ELR (cell line): ENCODE measurements at regions not wholly inside any gene's neighbourhood (a gene's known extent, or its start where the extent isn't known, plus 50 kb on each side); places are given as distances from the start of the nearest gene placed in this dataset.

Experiments used
- DNase-seq: peaks from one replicate; pipeline ENCODE4 v3.0.0-alpha.2; 2015; ENCODE audit warnings: low read depth

DNA sequence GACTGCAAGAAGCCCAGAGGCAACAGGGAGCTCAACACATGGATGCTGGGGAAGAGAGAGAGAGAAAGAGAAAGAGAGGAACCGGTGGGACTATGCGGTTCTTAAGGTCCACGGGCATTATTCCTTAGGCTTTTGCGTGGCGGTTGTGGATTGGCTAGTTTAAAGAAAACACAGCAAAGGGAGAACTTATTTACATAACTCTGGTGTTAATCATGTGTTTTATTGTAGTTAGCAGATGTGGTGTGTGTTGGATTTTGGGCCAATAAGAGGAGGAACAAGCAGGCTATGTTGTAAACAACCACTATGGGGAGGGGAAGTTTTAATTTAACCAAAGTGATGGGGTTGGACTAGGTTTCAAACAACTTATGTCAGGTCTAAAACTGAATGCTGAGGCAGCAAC is 275.3 kb upstream of the KLF12 start:
- no peak for DNase-seq

DNA sequence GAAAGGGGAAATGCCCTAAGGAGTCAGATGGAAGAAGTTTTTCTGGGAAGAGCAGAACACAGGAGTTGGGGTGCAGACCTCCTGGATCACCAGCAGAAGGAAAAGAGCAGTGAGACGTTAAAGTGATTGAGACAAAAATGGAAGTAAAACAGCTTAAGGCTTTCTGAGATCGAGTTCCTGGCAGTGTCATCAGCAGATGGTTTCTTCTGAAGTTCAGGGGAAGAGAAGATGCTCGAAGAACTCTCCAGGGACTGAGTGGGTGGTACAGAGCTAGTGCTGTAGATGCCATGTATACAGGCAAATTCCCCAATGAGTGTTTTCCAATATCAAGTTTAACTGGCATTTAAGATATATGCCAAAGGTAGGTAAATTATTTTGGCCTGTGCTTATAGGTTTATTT is 272.2 kb upstream of the KLF12 start:
- no peak for DNase-seq

DNA sequence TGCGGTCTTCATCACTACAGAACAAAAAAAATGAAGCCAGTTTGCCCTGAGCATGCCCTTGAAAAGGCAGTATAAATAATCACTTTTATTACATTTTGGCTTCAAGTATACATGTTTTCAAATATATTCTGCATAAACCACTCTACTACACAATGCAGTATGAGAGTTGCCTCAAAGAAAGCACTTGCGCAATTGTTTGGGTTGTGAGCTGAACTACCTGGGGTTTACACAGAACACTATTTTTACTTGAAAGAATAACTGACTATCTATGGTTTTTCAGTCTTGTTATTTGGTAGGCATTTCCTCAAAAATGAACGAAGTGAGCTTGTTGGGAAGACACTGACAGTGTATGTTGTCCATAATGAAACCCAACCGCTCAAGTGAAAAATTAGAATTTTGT is 264.4 kb upstream of the KLF12 start:
- no peak for DNase-seq

DNA sequence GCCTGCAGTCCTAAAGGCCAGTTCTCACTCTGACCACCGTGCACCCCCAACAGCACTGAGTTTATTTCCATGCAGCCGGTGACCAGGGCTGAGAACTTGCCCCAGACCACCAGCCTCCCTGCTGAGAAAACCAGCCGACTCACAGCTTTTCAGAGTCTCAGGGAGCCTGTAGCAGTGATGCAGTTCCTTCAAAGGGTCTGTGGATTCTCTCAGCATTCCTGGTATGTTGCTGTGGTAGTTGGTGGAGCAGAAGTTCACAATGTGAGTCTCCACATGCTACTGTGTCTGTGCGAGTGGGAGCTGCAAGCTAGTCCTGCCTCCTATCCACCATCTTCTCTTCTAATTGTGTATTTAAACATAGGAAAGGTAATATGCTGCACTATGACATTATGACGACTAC is 254.9 kb upstream of the KLF12 start:
- no peak for DNase-seq

DNA sequence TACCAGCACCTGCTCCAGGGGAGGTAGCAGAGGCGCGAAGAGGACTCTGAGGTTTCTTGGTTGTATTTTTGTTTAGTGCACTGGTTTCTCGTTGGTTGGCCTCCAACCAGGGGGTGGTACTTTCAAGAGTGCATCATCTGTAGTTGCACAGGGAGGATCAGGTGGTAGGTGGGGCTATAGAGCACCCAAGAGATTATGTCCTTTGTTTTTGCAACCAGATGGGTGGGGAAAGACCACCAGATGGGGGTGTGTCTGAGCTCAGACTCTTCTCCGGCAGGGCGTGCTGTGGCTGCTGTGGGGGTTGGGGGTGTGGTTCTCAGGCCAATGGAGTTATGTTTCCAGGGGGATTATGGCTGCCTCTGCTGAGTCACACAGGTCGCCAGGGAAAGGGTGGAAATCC is 254.4 kb upstream of the KLF12 start:
- DNase-seq = no peak

DNA sequence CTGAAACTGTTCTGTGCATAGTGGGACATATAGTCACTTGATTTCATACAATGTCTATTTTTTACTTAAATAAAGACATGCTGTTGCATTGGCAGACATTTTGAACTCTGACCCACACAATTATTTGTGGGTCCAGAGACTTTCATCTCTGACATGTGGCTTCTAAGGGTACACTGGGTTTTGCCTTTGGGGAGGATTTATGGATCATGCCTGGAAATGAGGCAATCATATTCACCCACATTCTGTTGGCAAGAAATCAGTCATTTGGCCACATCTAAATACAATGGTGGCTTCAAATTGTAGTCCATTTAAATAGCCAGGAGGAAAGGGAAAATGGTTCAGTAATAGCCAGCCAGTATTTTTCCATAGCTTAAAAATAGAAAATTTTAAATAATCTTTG is 238.3 kb upstream of the KLF12 start:
- no peak for DNase-seq

DNA sequence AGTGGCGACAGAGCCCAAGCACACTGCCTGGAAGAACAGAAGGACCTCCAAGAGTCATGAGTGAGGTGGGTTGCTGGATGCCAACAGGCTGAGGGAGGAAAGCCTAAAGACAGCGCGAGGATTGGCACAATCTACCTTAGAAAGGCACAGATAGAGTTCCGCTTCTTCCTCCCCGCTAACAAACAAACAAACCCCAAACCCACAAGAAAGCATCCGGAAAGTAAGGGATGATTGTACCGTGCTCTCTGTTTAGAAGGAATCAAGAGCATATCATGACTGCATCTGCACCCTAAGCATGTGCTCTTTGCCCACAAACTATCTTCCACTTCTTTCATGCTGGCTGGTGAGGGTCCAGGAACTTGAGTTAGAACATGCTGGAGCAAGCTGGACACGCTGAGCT is 233.0 kb upstream of the KLF12 start:
- no peak for DNase-seq

DNA sequence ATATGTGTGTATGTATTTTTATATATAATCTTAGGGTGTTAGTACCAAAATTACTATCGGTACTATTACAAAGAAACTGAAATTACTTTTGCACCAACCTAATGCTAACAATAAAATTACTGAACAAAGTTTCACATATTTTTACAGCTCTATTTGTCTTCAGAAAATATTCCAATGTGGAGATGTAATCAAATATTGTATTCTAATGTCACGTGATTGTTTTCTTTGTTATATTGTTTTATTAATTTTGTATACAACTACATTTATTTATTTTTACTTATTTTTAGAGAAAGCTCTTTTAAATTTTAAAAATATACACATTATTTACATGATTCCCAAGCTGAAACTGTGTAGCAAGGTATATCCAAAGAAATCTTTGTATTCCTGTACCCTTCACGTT is 227.1 kb upstream of the KLF12 start:
- no peak for DNase-seq

DNA sequence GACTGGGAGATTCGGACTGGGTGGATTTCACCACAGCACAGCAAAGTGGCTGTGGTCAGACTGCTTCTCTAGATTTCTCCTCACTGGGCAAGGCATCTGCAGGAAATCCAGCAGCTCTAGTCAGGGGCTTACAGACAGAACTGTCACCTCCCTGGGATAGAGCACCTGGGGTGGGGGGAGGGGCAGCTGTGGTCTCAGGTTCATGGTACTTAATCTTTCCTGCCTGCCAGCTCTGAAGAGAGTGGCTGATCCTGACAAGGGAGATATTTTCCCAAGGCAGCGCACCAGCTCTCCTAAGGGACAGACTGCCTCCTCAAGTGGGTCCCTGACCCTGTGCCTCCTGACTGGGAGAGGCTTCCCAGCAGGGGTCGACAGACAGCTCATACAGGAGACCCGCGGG is 212.8 kb upstream of the KLF12 start:
- DNase-seq = no peak

DNA sequence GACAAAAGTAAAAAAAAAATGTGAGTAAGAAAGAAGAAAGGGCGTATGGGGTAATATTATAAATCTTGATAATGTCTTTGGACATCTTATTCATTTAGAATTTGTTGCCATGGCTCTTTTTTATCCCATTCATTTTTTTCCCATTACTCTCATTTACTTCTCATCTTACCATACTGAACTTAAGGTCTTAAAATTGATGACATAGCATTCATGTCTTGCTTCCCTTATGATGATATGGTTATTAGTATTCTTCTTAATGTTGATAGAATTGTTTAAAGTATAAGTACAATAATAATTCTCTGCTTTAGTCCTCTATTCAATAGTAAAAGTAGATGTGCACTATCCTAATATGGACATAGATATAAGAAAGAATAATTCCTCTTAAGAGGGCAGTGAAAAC is 204.1 kb upstream of the KLF12 start:
- DNase-seq = no peak

DNA sequence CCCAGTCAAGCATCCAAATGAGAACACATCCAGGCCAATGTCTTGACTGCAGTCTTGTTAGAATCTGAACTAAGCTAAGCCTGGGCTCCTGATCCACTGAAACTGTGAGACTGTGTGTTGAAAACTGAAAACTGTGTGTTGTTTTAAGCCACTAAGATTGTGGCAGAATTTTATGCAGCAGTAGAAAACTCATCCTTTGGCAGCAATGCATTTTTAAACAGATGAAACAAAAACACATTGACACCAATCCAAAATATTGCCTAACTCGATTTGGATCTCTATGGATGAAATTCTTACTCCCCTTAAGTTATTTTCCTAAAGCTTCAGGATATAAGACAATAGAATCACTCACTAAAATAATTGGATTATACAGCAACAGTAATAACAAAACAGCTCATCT is 202.3 kb upstream of the KLF12 start:
- DNase-seq = no peak

DNA sequence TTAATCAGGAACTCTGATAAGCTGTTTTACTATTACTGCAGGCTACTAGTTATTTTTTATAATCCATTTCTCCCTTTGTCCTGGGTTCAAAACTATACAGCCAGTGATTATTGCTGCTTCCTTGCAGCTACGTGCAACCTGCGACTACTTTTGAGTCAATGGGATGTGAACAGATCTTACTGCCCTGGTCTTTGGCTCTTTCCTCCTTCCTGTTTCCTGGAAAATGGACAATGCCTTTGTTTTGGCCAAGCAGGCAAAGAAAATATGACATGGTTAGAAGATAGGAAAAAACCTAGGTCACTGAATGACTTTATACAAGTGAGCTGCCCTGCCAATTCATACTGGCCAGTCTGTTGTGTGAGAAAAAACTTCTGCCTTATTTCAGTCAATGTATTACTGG is 201.2 kb upstream of the KLF12 start:
- DNase-seq = no peak

DNA sequence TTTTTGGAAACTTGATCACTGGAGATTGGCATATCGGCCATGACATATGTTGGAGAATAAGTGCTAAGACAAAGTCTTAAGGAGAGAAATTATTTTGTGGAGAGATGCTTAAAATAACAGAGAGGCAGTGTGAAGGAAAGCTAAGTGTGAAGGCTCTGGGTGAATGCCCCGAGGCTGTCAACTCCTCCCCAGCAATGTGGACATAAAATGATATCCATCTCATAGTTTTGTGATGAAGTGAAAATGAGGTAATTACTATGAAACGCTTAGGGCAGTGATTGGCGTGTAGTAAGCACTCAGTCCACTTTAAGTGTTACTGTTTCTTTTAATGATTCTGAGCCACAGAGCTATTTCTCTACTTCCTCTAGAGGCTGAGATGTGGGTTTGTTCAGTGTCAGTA is 195.8 kb upstream of the KLF12 start:
- DNase-seq = no peak

DNA sequence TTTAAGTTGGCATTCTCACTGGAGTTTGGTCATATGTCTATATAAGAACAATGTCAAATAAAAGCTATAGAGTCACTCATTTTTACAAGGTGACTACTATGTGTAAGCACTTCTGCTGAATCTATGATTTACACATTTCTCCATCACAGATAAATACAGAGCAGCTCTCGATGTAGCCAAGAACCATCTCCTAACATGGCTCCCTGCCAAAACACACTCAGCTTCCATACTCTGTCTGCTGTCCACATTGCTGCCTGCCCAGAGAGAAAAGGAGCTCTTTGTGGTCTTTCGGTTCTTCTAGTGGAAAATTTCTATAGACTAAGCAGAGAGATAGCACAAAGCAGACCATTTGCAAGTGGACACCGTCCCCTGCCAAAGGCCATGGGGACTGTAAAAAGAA is 190.9 kb upstream of the KLF12 start:
- peak; percentile 50 for DNase-seq

DNA sequence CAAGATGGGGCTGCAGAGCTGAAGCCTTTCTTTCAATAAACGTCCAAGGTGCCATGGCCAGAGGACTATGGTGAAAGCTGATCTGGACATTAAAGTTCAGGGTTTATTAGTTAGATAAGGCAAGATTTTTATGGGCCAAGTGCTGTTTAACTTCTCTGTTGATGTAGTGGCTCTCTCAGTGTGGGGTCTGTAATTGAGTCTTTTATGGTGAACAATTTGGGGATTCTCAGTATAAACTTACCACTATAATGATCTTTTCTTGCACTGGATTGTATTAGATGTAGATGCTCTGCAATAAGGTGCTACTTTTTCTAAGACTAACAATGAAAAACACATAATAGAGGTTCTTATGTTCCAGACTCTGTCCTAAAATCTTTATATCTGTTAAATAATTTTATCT is 190.1 kb upstream of the KLF12 start:
- DNase-seq = no peak

DNA sequence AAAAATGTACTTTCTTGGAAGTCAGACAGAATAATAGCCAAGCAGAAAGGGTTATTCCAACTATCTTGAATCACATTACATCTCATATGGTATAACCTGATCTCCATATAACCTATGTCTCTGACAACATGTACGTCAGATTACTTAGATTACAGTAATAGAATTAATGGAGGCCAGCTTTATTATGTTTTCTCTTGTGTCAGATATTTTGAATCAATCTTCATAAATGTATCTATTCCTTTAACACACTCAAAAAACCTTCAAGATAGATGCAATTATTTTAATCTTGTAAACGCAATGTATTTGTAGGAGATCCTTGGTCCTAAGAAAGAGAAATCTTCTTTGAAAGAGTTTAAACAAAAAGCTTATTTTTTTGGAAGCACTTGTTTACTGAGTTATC is 188.4 kb upstream of the KLF12 start:
- no peak for DNase-seq

DNA sequence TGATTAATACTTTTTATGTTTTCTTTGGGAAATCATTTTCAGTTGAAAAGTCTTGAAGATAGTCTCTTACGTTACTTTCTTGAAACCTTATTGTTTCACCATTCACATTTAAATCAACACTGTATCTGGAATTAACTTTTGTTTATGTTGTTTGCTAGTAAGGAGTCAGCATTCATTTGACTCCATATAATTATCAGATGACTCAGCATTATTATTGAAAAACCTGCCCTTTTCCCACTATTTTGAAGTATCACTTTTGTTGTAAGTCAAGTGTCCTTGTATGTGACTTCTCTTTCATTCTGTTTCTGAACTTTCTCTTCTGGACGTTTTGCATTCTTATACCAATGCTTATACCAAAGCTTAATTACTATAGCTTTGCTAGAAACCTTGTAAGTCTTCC is 186.1 kb upstream of the KLF12 start:
- DNase-seq = no peak

DNA sequence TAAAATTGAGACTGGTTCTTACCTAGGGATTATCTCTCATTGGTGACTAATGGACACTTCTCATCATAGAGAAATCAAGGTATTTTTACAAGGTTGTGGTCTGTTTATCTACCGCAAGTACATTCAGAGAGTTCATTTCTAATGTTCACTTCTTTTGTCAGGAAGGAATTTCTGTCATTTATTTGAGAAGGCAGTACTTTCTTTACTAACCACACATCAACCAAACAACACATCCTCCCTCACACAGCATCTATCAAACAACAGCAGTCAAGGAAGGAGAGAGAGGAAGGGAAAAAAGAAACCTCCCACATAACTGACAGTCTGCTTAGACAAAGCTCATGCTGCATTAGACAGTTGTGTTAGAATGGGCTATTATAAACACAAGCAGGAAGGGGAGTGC is 182.3 kb upstream of the KLF12 start:
- peak; percentile 3 for DNase-seq

DNA sequence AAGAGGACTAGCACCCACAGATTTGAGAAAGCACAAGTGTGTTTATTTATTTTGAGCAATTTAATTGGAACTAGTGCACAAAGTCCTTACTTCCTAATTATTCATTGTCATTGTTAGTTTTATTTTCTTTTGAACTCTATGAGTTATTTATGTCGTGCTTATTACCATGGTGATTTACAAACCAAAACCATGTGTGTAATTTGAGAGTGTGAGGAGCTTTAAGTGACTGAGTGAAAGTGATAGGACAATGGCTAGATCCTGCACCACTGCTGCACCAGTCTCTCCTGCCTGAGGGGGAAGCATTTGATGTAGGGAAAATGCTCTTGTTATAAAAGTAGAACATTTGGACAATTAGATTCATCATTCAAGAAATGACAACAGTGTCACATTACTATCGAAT is 172.3 kb upstream of the KLF12 start:
- DNase-seq = no peak

DNA sequence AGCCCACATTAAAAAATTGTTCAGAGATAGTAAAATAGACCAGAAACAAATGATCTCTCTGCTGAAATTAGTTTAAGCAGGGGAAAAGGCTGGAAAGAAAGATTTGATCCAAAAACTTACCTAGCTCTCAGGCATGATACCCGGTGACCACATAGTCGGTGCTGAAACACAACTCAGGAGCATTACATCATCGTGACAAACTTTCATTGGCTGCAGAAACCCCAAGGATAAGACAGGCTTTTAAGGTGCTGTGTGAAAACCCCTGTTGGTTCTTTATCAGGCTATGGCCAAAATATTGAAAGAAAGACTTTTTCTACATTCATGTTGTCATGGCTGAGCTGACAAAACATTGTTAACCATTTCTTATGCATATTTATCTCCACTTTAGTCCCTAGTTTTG is 171.7 kb upstream of the KLF12 start:
- DNase-seq = no peak

DNA sequence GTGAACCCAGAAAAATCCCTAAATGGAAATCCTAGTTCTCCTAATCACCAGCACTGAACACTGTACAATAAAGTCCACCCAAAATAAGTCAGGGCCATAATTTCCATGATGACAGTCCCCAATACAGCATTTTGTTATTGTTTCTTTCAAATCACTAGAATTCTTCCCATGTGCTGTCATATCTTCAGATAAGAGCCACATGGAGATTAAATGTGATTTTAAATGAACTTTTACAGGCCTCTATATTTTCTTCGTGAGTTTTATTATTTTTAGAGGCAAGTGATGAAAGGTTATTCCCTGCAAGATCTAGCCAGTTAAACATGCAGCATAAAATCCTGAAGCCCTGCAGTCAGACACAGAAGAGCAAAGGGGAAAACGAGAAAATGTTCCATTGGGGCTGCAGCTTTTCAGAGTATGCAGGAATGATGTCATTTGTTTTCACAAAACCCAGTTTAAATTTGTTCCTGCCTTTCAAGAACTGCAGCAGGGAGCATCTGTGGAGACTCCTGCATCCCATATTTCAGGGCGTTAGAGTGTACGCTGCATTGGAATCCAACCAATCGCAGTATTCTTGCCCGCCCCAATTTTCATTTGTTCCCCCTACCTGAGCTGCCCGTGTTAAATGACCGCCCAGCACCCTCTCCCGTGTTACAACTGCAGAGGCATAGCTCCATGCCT is 167.2 kb upstream of the KLF12 start:
- DNase-seq = no peak

DNA sequence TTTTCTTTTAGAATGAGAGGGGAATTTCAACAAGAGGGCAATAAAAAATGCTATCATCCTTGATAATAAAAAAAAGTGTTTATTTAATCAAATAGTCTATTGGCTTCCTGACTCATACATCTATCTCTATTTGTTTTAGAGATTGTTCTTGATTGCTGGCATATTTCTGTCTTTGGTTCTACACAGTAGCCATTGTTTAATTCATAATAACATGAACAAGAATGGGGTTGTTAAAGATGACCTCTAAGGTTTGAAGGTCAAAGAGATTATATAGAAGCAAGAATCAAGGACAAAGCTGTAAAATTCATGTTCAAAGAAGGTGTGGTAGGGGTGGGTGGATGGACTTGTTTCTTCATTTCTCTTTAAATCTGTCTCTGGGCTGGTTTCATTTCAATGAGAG is 166.0 kb upstream of the KLF12 start:
- no peak for DNase-seq

DNA sequence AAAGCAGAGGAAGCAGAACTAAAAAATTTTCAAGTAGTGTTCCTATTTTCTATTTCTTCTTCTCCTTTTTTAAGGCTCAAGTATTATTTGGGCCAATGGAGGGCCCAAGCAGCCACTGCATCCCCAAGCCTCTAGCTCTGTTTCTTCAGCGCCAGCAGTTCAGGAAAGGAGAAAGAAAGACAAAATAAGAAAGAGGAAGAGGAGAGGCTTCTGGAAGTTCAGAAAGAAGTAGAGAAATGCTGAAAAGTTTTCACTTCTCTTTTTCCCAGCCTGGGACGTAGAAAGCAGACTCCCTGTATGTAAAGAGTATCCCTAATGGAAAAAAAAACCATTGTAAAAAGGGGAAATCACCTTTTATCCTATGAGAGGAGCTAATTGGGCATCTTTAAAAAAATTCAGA is 165.5 kb upstream of the KLF12 start:
- DNase-seq = no peak

DNA sequence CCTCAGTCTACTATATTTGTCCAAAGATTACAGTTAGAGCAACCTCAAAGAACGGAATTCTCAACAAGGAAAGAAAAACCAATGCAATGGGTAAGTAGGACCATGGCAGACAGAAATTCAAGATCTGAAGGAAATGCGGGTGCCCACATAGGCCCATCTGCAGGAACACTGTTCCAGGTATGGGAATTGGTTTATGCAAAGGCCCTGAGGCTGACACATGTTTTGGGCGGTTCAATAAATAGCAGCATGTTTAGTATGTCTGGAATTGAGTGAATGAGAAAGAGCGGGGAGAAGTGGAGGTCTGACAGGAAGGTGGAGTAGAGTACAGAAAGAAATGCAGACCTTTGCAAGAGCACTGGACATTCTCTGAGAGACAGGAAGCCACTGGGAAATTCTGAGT is 164.7 kb upstream of the KLF12 start:
- no peak for DNase-seq
